ENCODE measurements at regions not wholly inside any gene's neighbourhood (a gene's known extent, or its start where the extent isn't known, plus 50 kb on each side); places are given as distances from the start of the nearest gene placed in this dataset.
"Not testable (repeated sequence)": the region's sequence is repeated elsewhere in the genome, so short reads cannot be mapped to it uniquely, and the experiment has no call there.

- DNase-seq = no peak
Observed at GRCh38 chr18:75984853-75985252, 510.2 kb downstream of the ZNF516 start.

GRCh38 chr18:75981102-75981501 is 513.9 kb downstream of the ZNF516 start:
- DNase-seq = no peak

GRCh38 chr18:75977081-75977480 is 518.0 kb downstream of the ZNF516 start:
- no peak for DNase-seq

GRCh38 chr18:75970212-75970611 is 524.8 kb downstream of the ZNF516 start:
- DNase-seq = no peak

GRCh38 chr18:75966431-75966830 is 528.6 kb downstream of the ZNF516 start:
- DNase-seq = no peak

- DNase-seq = no peak
Observed at GRCh38 chr18:75962036-75962572, 532.9 kb downstream of the ZNF516 start.

- DNase-seq = not testable (repeated sequence)
Observed at GRCh38 chr18:75960356-75960755, 532.9 kb upstream of the SMIM21 start.

- DNase-seq = no peak
Observed at GRCh38 chr18:75959150-75959549, 531.6 kb upstream of the SMIM21 start.

GRCh38 chr18:75958683-75959082 is 531.2 kb upstream of the SMIM21 start:
- no peak for DNase-seq

GRCh38 chr18:75945265-75945933 is 517.9 kb upstream of the SMIM21 start:
- DNase-seq = no peak

GRCh38 chr18:75937306-75937705 is 509.8 kb upstream of the SMIM21 start:
- DNase-seq = no peak

- no peak for DNase-seq
Observed at GRCh38 chr18:75936862-75937261, 509.4 kb upstream of the SMIM21 start.

- no peak for DNase-seq
Observed at GRCh38 chr18:75931079-75931478, 503.6 kb upstream of the SMIM21 start.

- DNase-seq = no peak
Observed at GRCh38 chr18:75928706-75929105, 501.2 kb upstream of the SMIM21 start.

GRCh38 chr18:75927791-75928190 is 500.3 kb upstream of the SMIM21 start:
- no peak for DNase-seq

GRCh38 chr18:75926811-75927210 is 499.3 kb upstream of the SMIM21 start:
- DNase-seq = no peak

GRCh38 chr18:75923169-75923568 is 495.7 kb upstream of the SMIM21 start:
- DNase-seq = no peak

GRCh38 chr18:75916624-75916982 is 489.1 kb upstream of the SMIM21 start:
- DNase-seq = no peak

GRCh38 chr18:75915941-75916623 is 488.6 kb upstream of the SMIM21 start:
- peak; percentile 66 for DNase-seq

- DNase-seq = no peak
Observed at GRCh38 chr18:75912829-75913228, 485.3 kb upstream of the SMIM21 start.

GRCh38 chr18:75904416-75904815 is 476.9 kb upstream of the SMIM21 start:
- no peak for DNase-seq

- DNase-seq = no peak
Observed at GRCh38 chr18:75898651-75899050, 471.1 kb upstream of the SMIM21 start.

- no peak for DNase-seq
Observed at GRCh38 chr18:75897386-75897785, 469.9 kb upstream of the SMIM21 start.

GRCh38 chr18:75896865-75897264 is 469.4 kb upstream of the SMIM21 start:
- peak; percentile 77 for DNase-seq

- DNase-seq = no peak
Observed at GRCh38 chr18:75895135-75895534, 467.6 kb upstream of the SMIM21 start.
